Superior temporal gyrus (tissue), 1 donor: ENCODE measurements at regions not wholly inside any gene's neighbourhood (a gene's known extent, or its start where the extent isn't known, plus 50 kb on each side); places are given as distances from the start of the nearest gene placed in this dataset.

Source experiments
- DNase-seq: peaks from one replicate; pipeline ENCODE4 v3.0.0-alpha.2; 2016; ENCODE audit errors: extremely low spot score

- no peak for DNase-seq
Observed at GRCh38 chr4:18975916-18976808, 954.6 kb upstream of the LCORL start.

DNA sequence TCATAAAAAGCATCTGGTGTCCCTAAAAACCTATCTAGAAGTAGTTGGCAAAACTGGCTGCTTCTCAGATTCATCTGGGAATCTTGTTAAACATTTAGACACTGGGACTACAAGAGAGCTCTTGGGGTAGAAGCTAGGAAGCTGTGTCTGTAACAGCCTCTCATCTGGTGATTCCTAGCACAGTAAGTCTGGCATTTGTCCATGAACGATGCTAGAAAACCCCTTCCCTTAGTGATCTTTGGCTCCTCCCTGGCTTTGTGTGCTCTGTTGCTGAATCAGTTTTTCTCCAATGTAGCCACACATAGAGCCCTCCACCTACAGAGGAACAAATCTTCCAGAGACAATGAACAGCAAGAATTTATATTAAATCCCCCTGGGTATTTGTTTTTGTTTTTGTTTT is 951.7 kb upstream of the LCORL start:
- DNase-seq: no peak

- DNase-seq: no peak
Observed at GRCh38 chr4:18961879-18962278, 940.3 kb upstream of the LCORL start.

GRCh38 chr4:18961266-18961665 is 939.7 kb upstream of the LCORL start:
- DNase-seq: no peak

- no peak for DNase-seq
Observed at GRCh38 chr4:18957716-18958115, 936.2 kb upstream of the LCORL start.

DNA sequence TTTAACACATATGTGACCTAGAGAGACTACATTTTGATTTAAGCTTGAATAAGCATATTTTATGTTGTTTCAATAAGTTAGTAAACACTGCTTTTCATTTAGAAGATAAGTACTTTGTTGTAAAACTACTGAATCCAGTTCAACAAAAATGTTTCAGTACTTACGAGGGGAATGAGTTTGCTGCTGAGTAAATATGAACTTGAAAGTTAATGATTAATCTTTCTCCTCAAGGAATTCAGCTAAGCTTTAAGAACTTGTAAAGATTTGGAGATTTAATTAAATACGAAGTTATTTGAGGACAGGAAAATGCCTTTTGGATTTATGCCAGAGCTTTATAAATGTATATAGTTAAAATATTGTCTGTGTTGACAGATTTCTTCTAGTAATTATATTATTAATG is 933.0 kb upstream of the LCORL start:
- no peak for DNase-seq

GRCh38 chr4:18953613-18954012 is 932.1 kb upstream of the LCORL start:
- DNase-seq: no peak

DNA sequence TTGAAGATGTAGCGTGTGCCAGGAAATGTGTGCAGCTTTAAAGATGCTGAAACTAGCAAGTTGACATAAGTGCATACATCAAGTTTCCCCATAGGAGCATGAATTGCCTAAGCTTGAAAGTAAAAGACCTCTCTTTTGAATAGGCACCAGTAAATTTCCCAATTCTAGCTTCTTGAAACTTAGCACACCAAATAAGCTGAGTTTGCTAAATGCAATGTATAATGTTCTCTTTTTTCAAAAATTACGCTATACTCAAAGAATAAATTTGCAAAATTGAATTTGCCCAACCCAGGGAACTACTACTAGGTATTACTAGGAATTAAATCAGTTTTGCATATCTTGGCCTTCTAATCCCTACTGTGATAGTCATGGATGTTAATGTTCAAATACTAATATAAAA is 923.9 kb upstream of the LCORL start:
- no peak for DNase-seq

- DNase-seq: no peak
Observed at GRCh38 chr4:18942874-18943273, 921.3 kb upstream of the LCORL start.

DNA sequence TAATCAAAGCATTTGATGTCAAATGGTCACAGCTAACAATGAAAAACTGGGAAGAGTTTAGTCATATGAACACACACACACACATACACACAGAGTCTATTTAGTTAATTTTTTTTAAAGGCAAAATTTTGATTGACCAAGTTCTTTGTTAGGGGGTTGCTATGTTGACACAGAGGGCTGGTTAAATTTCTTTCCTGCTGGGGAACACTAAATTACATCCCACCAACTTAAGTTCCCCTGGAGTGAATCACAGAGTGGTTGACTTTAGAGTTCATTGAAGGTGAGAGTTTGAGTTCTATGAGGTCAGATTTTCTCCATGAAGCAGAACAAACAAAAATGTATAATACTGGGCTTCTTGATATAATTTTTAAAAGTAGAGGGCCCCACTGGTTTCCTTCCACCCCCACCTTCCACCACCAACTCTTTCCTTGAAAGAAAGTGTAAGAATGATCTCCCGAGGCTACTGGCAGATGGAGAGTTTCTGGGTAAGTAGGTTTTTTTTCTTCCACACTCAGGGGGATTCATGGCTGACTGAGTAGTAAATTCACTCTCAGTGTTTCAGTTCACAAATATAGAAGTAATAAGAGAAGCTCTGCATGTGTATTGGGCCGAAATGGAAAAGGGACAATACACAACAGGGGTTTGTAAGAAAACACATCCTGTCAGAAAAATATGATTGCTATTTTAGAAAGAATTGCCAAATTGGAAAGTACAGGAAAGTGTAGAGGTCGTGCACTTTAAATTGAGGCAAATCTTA is 917.0 kb upstream of the LCORL start:
- no peak for DNase-seq

- no peak for DNase-seq
Observed at GRCh38 chr4:18937746-18938145, 916.2 kb upstream of the LCORL start.

- DNase-seq: no peak
Observed at GRCh38 chr4:18937080-18937479, 915.5 kb upstream of the LCORL start.

- DNase-seq: peak; percentile 15
Observed at GRCh38 chr4:18935659-18936345, 914.2 kb upstream of the LCORL start.

DNA sequence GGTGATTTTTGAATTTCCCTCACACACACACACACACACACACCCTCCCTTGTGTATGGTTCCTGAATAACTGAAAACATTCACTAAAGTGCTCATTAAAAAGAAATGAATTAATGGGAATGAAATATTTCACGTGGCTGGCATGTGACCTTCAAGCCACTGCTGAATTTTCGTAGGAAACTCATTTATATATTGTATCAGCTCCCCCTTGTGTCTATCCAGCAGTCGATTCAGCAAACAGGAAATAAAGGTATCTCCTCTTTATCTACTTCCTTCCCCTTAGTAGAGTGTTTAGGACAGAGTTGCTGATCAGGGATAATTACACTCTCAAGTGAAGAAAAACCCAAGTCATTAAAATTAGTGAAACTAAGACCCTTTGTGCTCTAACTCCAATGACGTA is 912.6 kb upstream of the LCORL start:
- no peak for DNase-seq

DNA sequence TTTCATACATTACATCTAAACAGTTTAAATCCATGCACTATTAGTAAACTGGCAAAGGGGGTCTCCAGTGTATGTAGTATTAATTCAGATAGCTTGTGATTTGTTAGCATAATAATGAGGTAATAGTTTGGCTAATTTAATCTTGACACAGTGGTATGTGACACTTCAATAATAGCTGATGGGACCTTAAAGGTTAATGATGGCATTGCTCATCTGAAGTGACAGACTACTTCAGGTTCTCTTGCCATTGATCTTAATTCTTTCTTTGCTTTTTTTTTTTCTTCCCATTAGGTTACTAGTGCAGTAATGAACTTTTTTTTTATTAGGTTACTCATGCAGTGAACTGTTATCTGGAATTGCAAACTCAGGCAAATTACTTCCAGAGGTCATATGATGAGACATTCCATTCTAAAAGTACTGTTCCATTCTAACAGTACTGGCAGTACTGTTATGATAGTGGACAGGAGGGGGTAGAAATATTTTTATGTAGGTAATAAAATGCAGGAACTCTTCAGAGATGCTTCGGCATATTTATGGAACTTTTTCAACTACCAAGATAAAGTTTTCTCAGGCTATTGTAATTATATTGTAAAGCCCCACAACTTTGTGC is 911.3 kb upstream of the LCORL start:
- no peak for DNase-seq

- DNase-seq: no peak
Observed at GRCh38 chr4:18931643-18932377, 910.3 kb upstream of the LCORL start.

GRCh38 chr4:18930487-18930886 is 908.9 kb upstream of the LCORL start:
- no peak for DNase-seq

- no peak for DNase-seq
Observed at GRCh38 chr4:18923496-18924161, 902.1 kb upstream of the LCORL start.

DNA sequence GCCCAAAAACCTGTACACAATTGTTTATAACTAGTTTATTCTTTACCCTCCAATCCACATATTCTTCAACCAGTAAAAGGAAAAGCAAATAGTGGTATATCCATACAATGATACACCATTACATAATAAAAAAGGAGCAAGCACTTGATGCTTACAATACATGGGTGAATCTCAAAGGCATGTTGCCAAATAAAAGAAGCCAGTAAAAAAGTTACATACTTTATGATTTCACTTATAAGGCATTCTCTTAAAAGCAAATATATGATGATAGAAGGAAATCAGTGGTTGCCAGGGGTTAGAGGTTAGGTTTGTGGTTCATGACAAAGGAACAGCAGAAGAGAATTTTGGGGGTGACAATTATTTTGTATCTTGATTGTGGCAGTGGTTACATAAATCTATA is 896.1 kb upstream of the LCORL start:
- no peak for DNase-seq

GRCh38 chr4:18914182-18914581 is 892.6 kb upstream of the LCORL start:
- DNase-seq: no peak

GRCh38 chr4:18894928-18895327 is 873.4 kb upstream of the LCORL start:
- no peak for DNase-seq
